AG09319 (cell line): ENCODE measurements at regions not wholly inside any gene's neighbourhood (a gene's known extent, or its start where the extent isn't known, plus 50 kb on each side); places are given as distances from the start of the nearest gene placed in this dataset.

Experiments
- DNase-seq: peaks from one replicate; pipeline ENCODE4 v3.0.0-alpha.2; 2010; ENCODE audit warnings: low read depth; ENCODE audit errors: extremely low read depth
- TF ChIP-seq, protein P1 (sequence below): IDR thresholded peaks from 2 replicates; pipeline ENCODE4 v1.5.1; 2011; ENCODE audit warnings: low read depth, mild to moderate bottlenecking, inconsistent platforms, low read length, moderate library complexity

- no peak for DNase-seq
- TF ChIP-seq, protein P1, sequence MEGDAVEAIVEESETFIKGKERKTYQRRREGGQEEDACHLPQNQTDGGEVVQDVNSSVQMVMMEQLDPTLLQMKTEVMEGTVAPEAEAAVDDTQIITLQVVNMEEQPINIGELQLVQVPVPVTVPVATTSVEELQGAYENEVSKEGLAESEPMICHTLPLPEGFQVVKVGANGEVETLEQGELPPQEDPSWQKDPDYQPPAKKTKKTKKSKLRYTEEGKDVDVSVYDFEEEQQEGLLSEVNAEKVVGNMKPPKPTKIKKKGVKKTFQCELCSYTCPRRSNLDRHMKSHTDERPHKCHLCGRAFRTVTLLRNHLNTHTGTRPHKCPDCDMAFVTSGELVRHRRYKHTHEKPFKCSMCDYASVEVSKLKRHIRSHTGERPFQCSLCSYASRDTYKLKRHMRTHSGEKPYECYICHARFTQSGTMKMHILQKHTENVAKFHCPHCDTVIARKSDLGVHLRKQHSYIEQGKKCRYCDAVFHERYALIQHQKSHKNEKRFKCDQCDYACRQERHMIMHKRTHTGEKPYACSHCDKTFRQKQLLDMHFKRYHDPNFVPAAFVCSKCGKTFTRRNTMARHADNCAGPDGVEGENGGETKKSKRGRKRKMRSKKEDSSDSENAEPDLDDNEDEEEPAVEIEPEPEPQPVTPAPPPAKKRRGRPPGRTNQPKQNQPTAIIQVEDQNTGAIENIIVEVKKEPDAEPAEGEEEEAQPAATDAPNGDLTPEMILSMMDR: no peak
Measured at GRCh38 chr12:18966954-18967353, 162.6 kb upstream of the PLEKHA5 start.

GRCh38 chr12:18967814-18968213 lies 161.7 kb upstream of the PLEKHA5 start:
- no peak for DNase-seq
- TF ChIP-seq, protein P1: no peak

- DNase-seq: no peak
- TF ChIP-seq, protein P1: no peak
Measured at GRCh38 chr12:18969512-18969911, 160.0 kb upstream of the PLEKHA5 start.

GRCh38 chr12:18970603-18971002 lies 158.9 kb upstream of the PLEKHA5 start:
- TF ChIP-seq, protein P1: no peak
- DNase-seq: no peak

DNA sequence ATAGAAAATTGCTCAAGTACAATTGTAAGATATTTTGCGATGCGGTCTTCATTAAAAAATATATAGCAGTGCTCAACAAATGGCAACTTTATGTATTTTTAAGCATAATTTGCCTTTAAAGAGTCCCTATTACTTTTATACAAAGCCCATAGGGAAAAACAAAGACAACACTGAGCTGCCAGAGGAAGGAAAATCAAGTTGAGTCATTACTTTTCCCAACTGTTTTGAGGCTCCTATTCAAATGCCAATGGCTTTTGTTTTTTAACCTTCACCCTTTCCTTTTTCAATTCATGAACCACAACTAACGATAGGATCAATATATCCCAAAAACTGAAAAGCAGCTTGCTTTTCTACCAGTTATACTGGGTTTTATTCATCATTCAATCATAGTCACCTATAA lies 157.6 kb upstream of the PLEKHA5 start:
- no peak for DNase-seq
- TF ChIP-seq, protein P1: no peak

DNA sequence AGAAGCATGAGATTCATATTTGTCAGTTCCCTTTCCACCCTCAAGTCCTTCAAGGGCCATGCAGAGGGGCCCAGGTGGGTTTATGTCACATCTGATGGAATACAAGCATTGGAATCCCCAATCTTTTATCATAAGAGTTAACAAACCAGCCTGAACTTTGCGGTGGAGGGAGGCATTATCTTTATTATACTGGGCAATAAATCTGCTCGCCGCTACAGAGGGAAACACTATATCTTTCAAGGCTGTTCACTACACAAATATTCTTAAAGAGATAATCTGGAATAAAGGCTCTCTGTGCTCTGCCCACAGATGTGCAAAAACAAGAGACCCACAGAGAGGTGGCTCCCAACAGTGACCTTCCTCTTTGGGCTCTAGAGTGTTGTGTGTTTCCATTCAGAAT lies 153.6 kb upstream of the PLEKHA5 start:
- TF ChIP-seq, protein P1: no peak
- no peak for DNase-seq

DNA sequence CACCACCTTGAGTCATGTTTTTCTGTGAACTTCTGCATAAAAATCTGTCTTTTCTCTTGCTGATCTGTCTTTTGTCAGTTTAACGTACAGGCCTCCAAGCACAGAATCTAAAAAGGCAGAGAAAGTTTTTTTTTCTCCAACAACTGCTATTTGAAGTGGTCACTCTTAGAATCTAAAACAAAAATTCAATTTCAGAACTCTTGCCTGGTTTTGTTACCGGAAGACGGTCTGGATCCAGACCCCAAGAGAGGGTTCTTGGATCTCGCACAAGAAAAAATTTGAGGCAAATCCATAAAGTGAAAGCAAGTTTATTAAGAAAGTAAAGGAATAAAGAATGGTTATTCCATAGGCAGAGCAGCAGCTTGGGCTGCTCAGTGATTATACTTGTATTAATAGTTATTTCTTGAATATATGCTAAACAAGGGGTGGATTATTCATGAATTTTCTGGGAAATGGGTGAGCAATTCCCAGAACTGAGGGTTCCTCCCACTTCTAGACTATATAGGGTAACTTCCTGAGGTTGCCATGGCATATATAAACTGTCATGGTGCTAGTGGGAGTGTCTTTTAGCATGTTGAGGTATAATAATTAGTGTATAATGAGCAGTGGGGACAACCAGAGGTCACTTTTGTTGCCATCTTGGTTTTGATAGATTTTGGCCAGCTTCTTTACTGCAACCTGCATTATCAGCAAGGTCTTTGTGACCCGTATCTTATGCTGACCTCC lies 150.0 kb upstream of the PLEKHA5 start:
- TF ChIP-seq, protein P1: no peak
- DNase-seq: no peak
